ENCODE measurements at regions not wholly inside any gene's neighbourhood (a gene's known extent, or its start where the extent isn't known, plus 50 kb on each side); places are given as distances from the start of the nearest gene placed in this dataset.
"Not testable (repeated sequence)": the region's sequence is repeated elsewhere in the genome, so short reads cannot be mapped to it uniquely, and the experiment has no call there.

- CTCF ChIA-PET; POLR2A ChIA-PET; DNase-seq (ENCODE audit: extremely low spot score): not testable (repeated sequence)
These were observed 56.1 kb upstream of the GABRA3 start for GRCh38 chrX:152507168-152507567.

- ChIA-PET CTCF (no interaction called here), POLR2A (no interaction called here)
- DNase-seq (ENCODE audit: extremely low spot score): no peak
- no peak for TF ChIP-seq LEF1 (IDR thresholded peaks at IDR 0.05; ENCODE audit: borderline replicate concordance)
- no peak for TF ChIP-seq FOXA1 (IDR thresholded peaks at IDR 0.05)
- no peak for TF ChIP-seq SUZ12 (IDR thresholded peaks at IDR 0.05)
- TF ChIP-seq, protein P1, sequence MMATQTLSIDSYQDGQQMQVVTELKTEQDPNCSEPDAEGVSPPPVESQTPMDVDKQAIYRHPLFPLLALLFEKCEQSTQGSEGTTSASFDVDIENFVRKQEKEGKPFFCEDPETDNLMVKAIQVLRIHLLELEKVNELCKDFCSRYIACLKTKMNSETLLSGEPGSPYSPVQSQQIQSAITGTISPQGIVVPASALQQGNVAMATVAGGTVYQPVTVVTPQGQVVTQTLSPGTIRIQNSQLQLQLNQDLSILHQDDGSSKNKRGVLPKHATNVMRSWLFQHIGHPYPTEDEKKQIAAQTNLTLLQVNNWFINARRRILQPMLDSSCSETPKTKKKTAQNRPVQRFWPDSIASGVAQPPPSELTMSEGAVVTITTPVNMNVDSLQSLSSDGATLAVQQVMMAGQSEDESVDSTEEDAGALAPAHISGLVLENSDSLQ (IDR thresholded peaks at IDR 0.05): no peak
- TF ChIP-seq HDGF (IDR thresholded peaks at IDR 0.05; ENCODE audit: borderline replicate concordance): no peak
- TF ChIP-seq ELF4 (IDR thresholded peaks at IDR 0.05): no peak
- TF ChIP-seq ARNT (IDR thresholded peaks at IDR 0.05): no peak
- TF ChIP-seq FOXK2 (IDR thresholded peaks at IDR 0.05): no peak
- no peak for TF ChIP-seq FOXM1 (IDR thresholded peaks at IDR 0.05; ENCODE audit: borderline replicate concordance)
- TF ChIP-seq SP1 (IDR thresholded peaks at IDR 0.05): no peak
These were observed 69.5 kb upstream of the GABRA3 start for GRCh38 chrX:152520653-152521052.

- CTCF ChIA-PET: no interaction called here
- no peak for DNase-seq (ENCODE audit: extremely low spot score)
- POLR2A ChIA-PET: no interaction called here
These were observed 77.1 kb upstream of the GABRA3 start for GRCh38 chrX:152528193-152528592.

DNA sequence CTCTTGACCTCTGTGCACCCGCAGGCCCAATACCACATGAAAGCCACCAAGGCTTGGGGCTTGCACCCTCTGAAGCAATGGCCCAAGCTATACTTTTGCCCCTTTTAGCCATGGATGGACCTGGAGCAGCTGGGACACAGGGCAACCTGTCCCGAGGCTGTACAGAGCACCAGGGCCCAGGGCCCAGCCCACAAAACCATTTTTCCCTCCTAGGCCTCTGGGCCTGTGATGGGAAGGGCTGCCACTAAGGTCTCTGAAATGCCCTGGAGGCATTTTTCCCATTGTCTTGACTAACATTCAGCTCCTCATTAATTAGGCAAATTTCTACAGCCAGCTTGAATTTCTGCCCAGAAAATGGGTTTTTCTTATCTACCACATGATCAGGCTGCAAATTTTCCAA lies 79.9 kb upstream of the GABRA3 start:
- no peak for DNase-seq (ENCODE audit: extremely low spot score)
- POLR2A ChIA-PET: no interaction called here
- CTCF ChIA-PET: no interaction called here
- no peak for TF ChIP-seq SP1 (IDR thresholded peaks at IDR 0.05)
- no peak for TF ChIP-seq NFRKB (IDR thresholded peaks at IDR 0.05)
- no peak for TF ChIP-seq FOXK2 (IDR thresholded peaks at IDR 0.05)
- TF ChIP-seq ELF4 (IDR thresholded peaks at IDR 0.05): no peak
- no peak for TF ChIP-seq FOXA1 (IDR thresholded peaks at IDR 0.05)
- TF ChIP-seq HDGF (IDR thresholded peaks at IDR 0.05; ENCODE audit: borderline replicate concordance): no peak
- no peak for TF ChIP-seq BHLHE40 (IDR thresholded peaks at IDR 0.05; ENCODE audit: borderline replicate concordance)
- TF ChIP-seq FOXM1 (IDR thresholded peaks at IDR 0.05; ENCODE audit: borderline replicate concordance): no peak
- TF ChIP-seq, protein P1 (IDR thresholded peaks at IDR 0.05): no peak
- no peak for TF ChIP-seq SUZ12 (IDR thresholded peaks at IDR 0.05)
- no peak for TF ChIP-seq CTBP1 (IDR thresholded peaks at IDR 0.05; ENCODE audit: borderline replicate concordance)

More at GRCh38 chrX:152528193-152528592, 77.1 kb upstream of the GABRA3 start:
- TF ChIP-seq FOXK2 (IDR thresholded peaks at IDR 0.05) (no peak), L3MBTL2 (conservative IDR thresholded peaks at IDR 0.05) (no peak), ELF4 (IDR thresholded peaks at IDR 0.05) (no peak), CTBP1 (IDR thresholded peaks at IDR 0.05; ENCODE audit: borderline replicate concordance) (no peak), FOXM1 (IDR thresholded peaks at IDR 0.05; ENCODE audit: borderline replicate concordance) (no peak), HDGF (IDR thresholded peaks at IDR 0.05; ENCODE audit: borderline replicate concordance) (no peak), FOXA1 (IDR thresholded peaks at IDR 0.05) (no peak), BHLHE40 (IDR thresholded peaks at IDR 0.05; ENCODE audit: borderline replicate concordance) (no peak), ARNT (IDR thresholded peaks at IDR 0.05) (no peak)

GRCh38 chrX:152537373-152537772 lies 86.3 kb upstream of the GABRA3 start:
- ChIA-PET POLR2A (no interaction called here), CTCF (no interaction called here)
- DNase-seq (ENCODE audit: extremely low spot score): peak; percentile 9
- TF ChIP-seq TARDBP (IDR thresholded peaks at IDR 0.05): no peak
- TF ChIP-seq ZNF384 (IDR thresholded peaks at IDR 0.05): no peak
- no peak for TF ChIP-seq ARNT (IDR thresholded peaks at IDR 0.05)
- TF ChIP-seq LEF1 (IDR thresholded peaks at IDR 0.05; ENCODE audit: borderline replicate concordance): no peak
- no peak for TF ChIP-seq BHLHE40 (IDR thresholded peaks at IDR 0.05; ENCODE audit: borderline replicate concordance)
- no peak for TF ChIP-seq HDGF (IDR thresholded peaks at IDR 0.05; ENCODE audit: borderline replicate concordance)
- TF ChIP-seq SP1 (IDR thresholded peaks at IDR 0.05): no peak
- TF ChIP-seq L3MBTL2 (conservative IDR thresholded peaks at IDR 0.05): no peak
- TF ChIP-seq, protein P1 (IDR thresholded peaks at IDR 0.05): no peak
- no peak for TF ChIP-seq FOXA1 (IDR thresholded peaks at IDR 0.05)
- TF ChIP-seq ELF4 (IDR thresholded peaks at IDR 0.05): no peak
- no peak for TF ChIP-seq NFRKB (IDR thresholded peaks at IDR 0.05)
- TF ChIP-seq FOXM1 (IDR thresholded peaks at IDR 0.05; ENCODE audit: borderline replicate concordance): no peak
- TF ChIP-seq FOXK2 (IDR thresholded peaks at IDR 0.05): no peak
- TF ChIP-seq CTBP1 (IDR thresholded peaks at IDR 0.05; ENCODE audit: borderline replicate concordance): no peak
- TF ChIP-seq SUZ12 (IDR thresholded peaks at IDR 0.05): no peak

GRCh38 chrX:152573866-152574265 lies 63.8 kb upstream of the GABRQ start:
- POLR2A ChIA-PET: no interaction called here
- CTCF ChIA-PET: no interaction called here
- DNase-seq (ENCODE audit: extremely low spot score): no peak
- TF ChIP-seq ARNT (IDR thresholded peaks at IDR 0.05) (no peak), HDGF (IDR thresholded peaks at IDR 0.05; ENCODE audit: borderline replicate concordance) (no peak), CTBP1 (IDR thresholded peaks at IDR 0.05; ENCODE audit: borderline replicate concordance) (no peak), TARDBP (IDR thresholded peaks at IDR 0.05) (no peak), BHLHE40 (IDR thresholded peaks at IDR 0.05; ENCODE audit: borderline replicate concordance) (no peak), FOXM1 (IDR thresholded peaks at IDR 0.05; ENCODE audit: borderline replicate concordance) (no peak), FOXA1 (IDR thresholded peaks at IDR 0.05) (no peak), ELF4 (IDR thresholded peaks at IDR 0.05) (no peak), SUZ12 (IDR thresholded peaks at IDR 0.05) (no peak), ZNF384 (IDR thresholded peaks at IDR 0.05) (no peak)
- TF ChIP-seq, protein P1 (IDR thresholded peaks at IDR 0.05): no peak
